Ovary (tissue), 7 donors: ENCODE measurements at regions not wholly inside any gene's neighbourhood (a gene's known extent, or its start where the extent isn't known, plus 50 kb on each side); places are given as distances from the start of the nearest gene placed in this dataset.

Source experiments
- DNase-seq, 5 donors: peaks; one replicate each; pipeline ENCODE4 v3.0.0-alpha.2; 2019 to 2020
- H3K27ac ChIP-seq, 2 donors: fragments of 200-600 bp; one replicate each; pipeline versions ENCODE4 v1.5.1 to v1.8.0; 2019 to 2022
- H3K27me3 ChIP-seq: fragments of 200-600 bp; one replicate; pipeline ENCODE4 v1.8.0; 2022
- H3K36me3 ChIP-seq: fragments of 200-600 bp; sonication (generic); one replicate; pipeline ENCODE4 v1.5.1; 2019
- H3K4me1 ChIP-seq: one replicate; pipeline ENCODE4 v1.8.1; 2013; ENCODE audit warnings: mild to moderate bottlenecking, moderate library complexity; ENCODE audit not compliant: insufficient read depth
- H3K4me3 ChIP-seq: fragments of 200-600 bp; sonication (generic); one replicate; pipeline ENCODE4 v1.5.1; 2017
- H3K9me3 ChIP-seq, 2 donors: fragments of 200-600 bp in 1 of 2; sonication (generic) in 1 of 2; one replicate each; pipeline versions ENCODE4 v1.5.1 to v1.8.1; 2013 to 2019; ENCODE audit warnings: mild to moderate bottlenecking in 1 of 2, moderate library complexity in 1 of 2
- EP300 ChIP-seq: sonication (generic); formaldehyde crosslinking; IDR thresholded peaks from one replicate; pipeline ENCODE4 v1.6.1; 2017; ENCODE audit warnings: antibody characterized with exemption
- POLR2A ChIP-seq: fragments of 450-650 bp; IDR thresholded peaks from one replicate; pipeline ENCODE4 v1.6.1; 2017; ENCODE audit warnings: antibody characterized with exemption, mild to moderate bottlenecking, moderate library complexity
- WGBS, 3 donors: extraction: QIAGEN DNeasy Blood & Tissue Kit in 1 of 3; methylation state at CpG; one replicate each; pipeline versions ENCODE4 v1.1.5 to v1.1.7; 2013 to 2017; 5-methylcytosine and 5-hydroxymethylcytosine counted together
- intact Hi-C, 4 donors: fragments of 100-400 bp; cut with DNase I; formaldehyde crosslinking; loops; one replicate each; pipeline versions ENCODE4 v1.11.0 to v1.15.1; 2022 to 2023
- TF ChIP-seq, protein P1 (sequence below), 3 donors: fragments of 450-650 bp in 2 of 3; fragments of 200-600 bp in 1 of 3; IDR thresholded peaks; one replicate each; pipeline versions ENCODE4 v1.5.1 to v1.8.0; 2016 to 2022; ENCODE audit warnings: antibody characterized with exemption in 3 of 3, mild to moderate bottlenecking in 1 of 3
- donor health status: DM: no; HTN: no; CAD: no; lungs with moderate emphysema.
- donor health status: DM: no; HTN: no; CAD: no.
- donor health status: Bipolar disorder and iron deficiency.
- donor health status: DM: no; HTN: no; CAD: no.
- donor health status: DM: yes; HTN: yes; CAD: no.

DNA sequence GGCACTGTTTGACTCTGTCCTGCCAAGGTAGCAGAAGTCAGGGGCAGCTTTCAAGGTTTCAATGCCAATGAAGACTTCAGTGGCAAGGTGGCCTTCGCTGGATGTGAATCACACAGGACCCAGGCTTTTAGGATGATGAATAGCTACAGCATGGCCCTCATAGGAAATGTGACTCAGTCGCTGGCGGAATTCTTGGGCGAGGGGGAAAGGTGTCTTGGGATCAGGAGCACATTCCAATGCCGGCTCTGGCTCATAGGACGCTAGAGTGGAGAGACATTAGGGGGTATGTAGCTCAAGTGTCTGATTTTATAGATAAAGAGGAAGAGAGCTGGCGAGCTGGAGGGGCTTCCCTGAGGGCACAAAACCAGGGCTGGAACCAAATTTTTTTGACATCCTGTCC, 68.6 kb downstream of the SMIM21 start:
- Histone ChIP-seq H3K4me3 (no peak overlapping the region), H3K36me3 (no peaks in the 10 kb centered on the region), H3K27ac (no peak overlapping the region), H3K9me3 (no peaks in the 10 kb centered on the region), H3K27me3 (no peaks in the 10 kb centered on the region), H3K4me1 (peaks cover 7% of the 10 kb centered on the region)
- TF ChIP-seq EP300 (no peak), POLR2A (no peak)
- TF ChIP-seq, protein P1, sequence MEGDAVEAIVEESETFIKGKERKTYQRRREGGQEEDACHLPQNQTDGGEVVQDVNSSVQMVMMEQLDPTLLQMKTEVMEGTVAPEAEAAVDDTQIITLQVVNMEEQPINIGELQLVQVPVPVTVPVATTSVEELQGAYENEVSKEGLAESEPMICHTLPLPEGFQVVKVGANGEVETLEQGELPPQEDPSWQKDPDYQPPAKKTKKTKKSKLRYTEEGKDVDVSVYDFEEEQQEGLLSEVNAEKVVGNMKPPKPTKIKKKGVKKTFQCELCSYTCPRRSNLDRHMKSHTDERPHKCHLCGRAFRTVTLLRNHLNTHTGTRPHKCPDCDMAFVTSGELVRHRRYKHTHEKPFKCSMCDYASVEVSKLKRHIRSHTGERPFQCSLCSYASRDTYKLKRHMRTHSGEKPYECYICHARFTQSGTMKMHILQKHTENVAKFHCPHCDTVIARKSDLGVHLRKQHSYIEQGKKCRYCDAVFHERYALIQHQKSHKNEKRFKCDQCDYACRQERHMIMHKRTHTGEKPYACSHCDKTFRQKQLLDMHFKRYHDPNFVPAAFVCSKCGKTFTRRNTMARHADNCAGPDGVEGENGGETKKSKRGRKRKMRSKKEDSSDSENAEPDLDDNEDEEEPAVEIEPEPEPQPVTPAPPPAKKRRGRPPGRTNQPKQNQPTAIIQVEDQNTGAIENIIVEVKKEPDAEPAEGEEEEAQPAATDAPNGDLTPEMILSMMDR (IDR thresholded peaks at IDR 0.05): no peak
- WGBS, 3 donors: 92 to 96% (median 92%) methylated on average over 7 of the region's 7 CpGs
- no peak for DNase-seq
- intact Hi-C loops: no loop called here

DNA sequence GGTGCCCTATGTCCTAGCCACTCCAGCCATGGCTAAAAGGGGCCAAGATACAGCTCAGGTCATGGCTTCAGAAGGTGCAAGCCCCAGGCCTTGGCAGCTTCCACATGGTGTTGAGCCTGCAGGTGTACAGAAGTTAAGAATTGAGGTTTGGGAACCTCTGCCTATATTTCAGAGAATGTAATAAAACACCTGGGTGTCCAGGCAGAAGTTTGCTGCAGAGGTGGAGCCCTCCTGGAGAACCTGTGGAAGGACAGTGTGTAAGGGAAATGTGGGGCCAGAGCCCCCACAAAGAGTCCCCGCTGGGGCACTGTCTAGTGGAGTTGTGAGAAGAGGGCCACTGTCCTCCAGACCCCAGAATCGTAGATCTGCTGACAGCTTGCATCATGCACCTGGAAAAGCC, 74.1 kb downstream of the SMIM21 start:
- Histone ChIP-seq H3K4me3 (no peak overlapping the region), H3K9me3 (peaks cover 0 to 3% of the 10 kb centered on the region in 2 donors), H3K4me1 (no peaks in the 10 kb centered on the region), H3K27ac (no peak overlapping the region), H3K27me3 (no peaks in the 10 kb centered on the region), H3K36me3 (no peaks in the 10 kb centered on the region)
- 42 to 62% (median 48%) methylated on average over 2 of the region's 2 CpGs for WGBS, 3 donors
- TF ChIP-seq, protein P1 (IDR thresholded peaks at IDR 0.05): no peak
- no peak for TF ChIP-seq EP300
- no peak for TF ChIP-seq POLR2A
- intact Hi-C loops: no loop called here
- no peak for DNase-seq

DNA sequence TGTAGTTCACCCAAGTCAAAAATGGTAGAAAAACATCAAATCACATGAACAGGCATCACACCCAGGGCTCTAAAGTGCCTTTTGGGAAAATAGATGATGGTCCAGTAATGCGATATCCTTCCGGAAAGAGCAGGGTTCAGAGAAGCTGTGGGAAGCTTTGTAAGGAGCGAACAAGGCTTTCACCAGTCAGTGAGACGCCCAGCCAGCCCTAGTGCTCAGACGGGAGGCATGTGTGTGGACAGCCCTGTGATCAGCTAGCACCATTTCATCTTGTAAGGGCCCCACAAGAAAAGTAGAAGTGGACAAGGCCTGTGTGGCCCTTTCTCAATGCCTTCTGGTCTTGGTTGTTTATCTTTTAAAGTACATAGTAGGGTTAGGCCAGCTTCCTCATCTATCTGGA, 76.1 kb downstream of the SMIM21 start:
- DNase-seq: no peak
- Histone ChIP-seq H3K36me3 (no peaks in the 10 kb centered on the region), H3K4me1 (no peaks in the 10 kb centered on the region), H3K4me3 (no peak overlapping the region), H3K9me3 (peaks cover 0 to 3% of the 10 kb centered on the region in 2 donors), H3K27ac (no peak overlapping the region), H3K27me3 (no peaks in the 10 kb centered on the region)
- intact Hi-C loops: no loop called here
- TF ChIP-seq, protein P1 (IDR thresholded peaks at IDR 0.05): no peak
- TF ChIP-seq EP300 (no peak), POLR2A (no peak)
- WGBS, 3 donors: 96 to 97% (median 97%) methylated on average over 5 of the region's 5 CpGs

DNA sequence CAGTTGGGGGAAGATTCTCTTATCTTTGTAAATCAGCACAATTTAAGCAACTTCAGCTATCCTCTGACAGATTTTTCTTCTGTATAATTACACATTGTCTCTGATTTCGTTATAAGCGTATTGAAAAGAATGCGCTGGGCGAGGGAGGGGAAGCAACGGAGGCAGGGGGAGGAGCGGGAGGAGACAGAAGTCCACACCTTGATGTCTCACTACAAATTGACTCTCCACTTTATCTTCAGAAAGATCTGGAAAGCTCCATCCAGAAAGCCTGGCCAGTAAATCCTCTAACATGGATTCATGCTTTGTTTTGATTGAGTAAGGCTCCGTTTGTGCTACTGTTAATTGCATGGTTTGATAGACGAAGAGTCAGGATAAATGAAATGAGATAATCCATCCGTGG, 76.6 kb downstream of the SMIM21 start:
- 62 to 76% (median 69%) methylated on average over 9 of the region's 9 CpGs for WGBS, 3 donors
- no peaks in the 10 kb centered on the region for H3K27me3 ChIP-seq
- TF ChIP-seq, protein P1 (IDR thresholded peaks at IDR 0.05): no peak
- TF ChIP-seq POLR2A: no peak
- no peak for TF ChIP-seq EP300
- no peak overlapping the region for H3K27ac ChIP-seq
- no peak overlapping the region for H3K4me3 ChIP-seq
- intact Hi-C loops: no loop called here
- no peaks in the 10 kb centered on the region for H3K4me1 ChIP-seq
- H3K9me3 ChIP-seq: peaks cover 0 to 3% of the 10 kb centered on the region in 2 donors
- H3K36me3 ChIP-seq: no peaks in the 10 kb centered on the region
- DNase-seq: no peak

- TF ChIP-seq, protein P1 (IDR thresholded peaks at IDR 0.05): no peak
- TF ChIP-seq EP300: no peak
- no peak for TF ChIP-seq POLR2A
- H3K27ac ChIP-seq: no peak overlapping the region
- intact Hi-C loops: no loop called here
- no peaks in the 10 kb centered on the region for H3K36me3 ChIP-seq
- H3K4me3 ChIP-seq: no peak overlapping the region
- 69 to 84% (median 82%) methylated on average over 3 of the region's 3 CpGs for WGBS, 3 donors
- DNase-seq: no peak
- no peaks in the 10 kb centered on the region for H3K27me3 ChIP-seq
- no peaks in the 10 kb centered on the region for H3K4me1 ChIP-seq
- H3K9me3 ChIP-seq: peaks cover 0 to 3% of the 10 kb centered on the region in 2 donors
These were observed 77.0 kb downstream of the SMIM21 start for GRCh38 chr18:75350512-75350839.
